Heart left ventricle (tissue), 16 donors: ENCODE measurements at regions not wholly inside any gene's neighbourhood (a gene's known extent, or its start where the extent isn't known, plus 50 kb on each side); places are given as distances from the start of the nearest gene placed in this dataset.

Source experiments
- ATAC-seq, 4 donors: fragments of 200-7000 bp; cut with Tn5 transposase; one replicate each; pipeline ENCODE4 v1.9.1; 2020 to 2022; ENCODE audit warnings: moderate library complexity in 4 of 4, mild to moderate bottlenecking in 3 of 4, moderate number of reproducible peaks in 1 of 4
- DNase-seq, 5 donors: peaks; one replicate each; pipeline ENCODE4 v3.0.0-alpha.2; 2020
- H3K27ac ChIP-seq, 12 donors: fragments of 200-600 bp; sonication (generic) in 4 of 12; one replicate each; pipeline versions ENCODE4 v1.5.0 to v1.8.0; 2016 to 2022; ENCODE audit warnings: mild to moderate bottlenecking in 2 of 12
- H3K27me3 ChIP-seq, 9 donors: fragments of 200-600 bp; sonication (generic) in 2 of 9; one replicate each; pipeline versions ENCODE4 v1.5.1 to v1.8.0; 2016 to 2022; ENCODE audit warnings: mild to moderate bottlenecking in 3 of 9
- H3K36me3 ChIP-seq, 9 donors: fragments of 200-600 bp; sonication (generic) in 2 of 9; one replicate each; pipeline versions ENCODE4 v1.5.0 to v1.8.0; 2018 to 2022; ENCODE audit warnings: mild to moderate bottlenecking in 2 of 9
- H3K4me1 ChIP-seq, 12 donors: fragments of 200-600 bp; sonication (generic) in 4 of 12; one replicate each; pipeline versions ENCODE4 v1.5.0 to v1.8.0; 2016 to 2022; ENCODE audit warnings: mild to moderate bottlenecking in 3 of 12
- H3K4me3 ChIP-seq, 12 donors: fragments of 200-600 bp; sonication (generic) in 4 of 12; one replicate each; pipeline versions ENCODE4 v1.5.0 to v1.8.0; 2017 to 2022; ENCODE audit warnings: mild to moderate bottlenecking in 9 of 12, moderate library complexity in 4 of 12
- H3K9me3 ChIP-seq, 12 donors: fragments of 200-600 bp; sonication (generic) in 4 of 12; one replicate each; pipeline versions ENCODE4 v1.5.0 to v1.8.0; 2016 to 2022; ENCODE audit warnings: mild to moderate bottlenecking in 1 of 12
- POLR2A ChIP-seq, 2 donors: fragments of 450-650 bp; IDR thresholded peaks; one replicate each; pipeline ENCODE4 v1.6.1; 2017; ENCODE audit warnings: antibody characterized with exemption in 2 of 2, mild to moderate bottlenecking in 2 of 2, moderate library complexity in 2 of 2
- WGBS, 4 donors: extraction: QIAGEN DNeasy Blood & Tissue Kit in 2 of 4; methylation state at CpG; one replicate each; pipeline versions ENCODE4 v1.1.5 to v1.1.7; 2013 to 2018; 5-methylcytosine and 5-hydroxymethylcytosine counted together
- intact Hi-C, 10 donors: fragments of 100-400 bp; cut with DNase I; formaldehyde crosslinking; loops; one replicate each; pipeline versions ENCODE4 v1.11.1 to v1.14.2; 2022
- TF ChIP-seq, protein P1 (sequence below), 12 donors: fragments of 200-600 bp; sonication (generic) in 4 of 12; IDR thresholded peaks; one replicate each; pipeline versions ENCODE4 v1.5.0 to v1.8.0; 2018 to 2022; ENCODE audit warnings: antibody characterized with exemption in 12 of 12, mild to moderate bottlenecking in 5 of 12
- donor health status: ischemic (EF 13 %, LVEDD 7.1; RV severe dilation, severe dysfunction).
- donor health status: healthy with polysubstance abuse.
- donor health status: DM: no; HTN: yes; CAD: no.
- donor health status: DM: no; HTN: no; CAD: no.
- donor health status: ischemic (EF 25% LVEDD 6.9; RV normal size, moderate dysfunction).
- donor health status: ischemic (EF 25% LVEDD 5.7; RV mildly dilated, moderate dysfunction).
- donor health status: healthy.
- donor health status: DM: yes; HTN: yes; CAD: no.
- donor health status: ischemic (EF 35%, LVEDD 5.7; RV mildly dilated, moderate dysfunction).
- donor health status: nonischemic (EF 11% LVEDD 7.7; RV severe dilation, severe dysfunction).
- donor health status: DM: yes; HTN: yes; CAD: no.
- donor health status: PGD.
- donor health status: ischemic (EF 29% LVEDD 5.4; RV normal size, mild dysfunction).
- donor health status: nonischemic (EF 23%, LVEDD 6.1; RV moderate dilation, normal function).

DNA sequence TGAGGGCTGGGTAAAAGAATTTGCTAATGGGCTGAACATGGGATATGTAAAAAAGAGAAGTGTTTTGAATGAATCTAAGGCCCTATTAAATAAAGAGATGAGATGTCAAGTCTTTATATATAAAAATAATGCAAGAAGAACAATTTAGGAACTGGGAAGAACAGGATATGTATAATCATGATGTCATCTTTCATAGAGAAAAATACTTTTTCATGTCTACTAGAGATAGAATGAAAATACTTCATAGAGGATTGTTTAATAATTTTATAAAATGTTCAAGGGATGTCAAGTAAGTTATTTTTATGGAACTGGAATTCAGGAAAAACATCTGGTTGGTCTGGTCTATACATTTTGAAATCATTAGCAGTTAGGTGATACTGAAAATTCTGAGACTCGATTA lies 799.0 kb upstream of the CTNND2 start:
- intact Hi-C loops, result no loop called here
- TF ChIP-seq, protein P1, sequence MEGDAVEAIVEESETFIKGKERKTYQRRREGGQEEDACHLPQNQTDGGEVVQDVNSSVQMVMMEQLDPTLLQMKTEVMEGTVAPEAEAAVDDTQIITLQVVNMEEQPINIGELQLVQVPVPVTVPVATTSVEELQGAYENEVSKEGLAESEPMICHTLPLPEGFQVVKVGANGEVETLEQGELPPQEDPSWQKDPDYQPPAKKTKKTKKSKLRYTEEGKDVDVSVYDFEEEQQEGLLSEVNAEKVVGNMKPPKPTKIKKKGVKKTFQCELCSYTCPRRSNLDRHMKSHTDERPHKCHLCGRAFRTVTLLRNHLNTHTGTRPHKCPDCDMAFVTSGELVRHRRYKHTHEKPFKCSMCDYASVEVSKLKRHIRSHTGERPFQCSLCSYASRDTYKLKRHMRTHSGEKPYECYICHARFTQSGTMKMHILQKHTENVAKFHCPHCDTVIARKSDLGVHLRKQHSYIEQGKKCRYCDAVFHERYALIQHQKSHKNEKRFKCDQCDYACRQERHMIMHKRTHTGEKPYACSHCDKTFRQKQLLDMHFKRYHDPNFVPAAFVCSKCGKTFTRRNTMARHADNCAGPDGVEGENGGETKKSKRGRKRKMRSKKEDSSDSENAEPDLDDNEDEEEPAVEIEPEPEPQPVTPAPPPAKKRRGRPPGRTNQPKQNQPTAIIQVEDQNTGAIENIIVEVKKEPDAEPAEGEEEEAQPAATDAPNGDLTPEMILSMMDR (IDR thresholded peaks at IDR 0.05), result no peak
- TF ChIP-seq POLR2A (IDR thresholded peaks at IDR 0.05), result no peak

DNA sequence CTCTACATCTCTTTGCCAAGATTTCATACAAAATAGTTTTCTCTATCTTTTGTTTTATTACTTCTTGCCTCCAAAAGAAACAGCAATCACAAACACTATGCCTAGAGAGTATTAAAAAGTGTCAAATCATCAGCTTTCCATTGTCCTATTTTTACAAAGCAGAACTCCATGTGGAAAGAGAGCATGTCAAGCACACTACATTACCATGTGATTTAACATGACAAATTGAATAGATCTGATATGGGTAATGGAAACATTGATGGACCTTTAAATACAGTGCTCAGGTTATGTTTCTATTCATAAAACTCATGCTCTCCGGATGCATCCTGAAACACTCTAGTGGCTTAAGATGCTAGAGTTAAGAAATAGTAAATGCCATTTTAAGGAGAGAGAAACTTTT lies 791.4 kb upstream of the CTNND2 start:
- intact Hi-C loops, result no loop called here
- no peak for DNase-seq
- TF ChIP-seq, protein P1 (IDR thresholded peaks at IDR 0.05), result no peak
- TF ChIP-seq POLR2A (IDR thresholded peaks at IDR 0.05), result no peak
- Histone ChIP-seq H3K27ac (no peak overlapping the region), H3K27me3 (no peaks in the 10 kb centered on the region), H3K4me1 (no peaks in the 10 kb centered on the region), H3K36me3 (no peaks in the 10 kb centered on the region), H3K9me3 (peaks cover 0 to 4% (median 0%) of the 10 kb centered on the region in 12 donors), H3K4me3 (no peak overlapping the region)
- no peak for ATAC-seq
- 83 to 93% (median 90%) methylated on average over 1 of the region's 1 CpG for WGBS, 4 donors

More for the DNA sequence above, 799.0 kb upstream of the CTNND2 start:
- Histone ChIP-seq H3K4me3 (no peak overlapping the region), H3K36me3 (no peaks in the 10 kb centered on the region), H3K9me3 (peaks cover 0 to 4% (median 0%) of the 10 kb centered on the region in 12 donors), H3K27me3 (no peaks in the 10 kb centered on the region), H3K4me1 (no peaks in the 10 kb centered on the region), H3K27ac (no peak overlapping the region)
- no peak for ATAC-seq
- no peak for DNase-seq
- 81 to 92% (median 89%) methylated on average over 1 of the region's 1 CpG for WGBS, 4 donors

DNA sequence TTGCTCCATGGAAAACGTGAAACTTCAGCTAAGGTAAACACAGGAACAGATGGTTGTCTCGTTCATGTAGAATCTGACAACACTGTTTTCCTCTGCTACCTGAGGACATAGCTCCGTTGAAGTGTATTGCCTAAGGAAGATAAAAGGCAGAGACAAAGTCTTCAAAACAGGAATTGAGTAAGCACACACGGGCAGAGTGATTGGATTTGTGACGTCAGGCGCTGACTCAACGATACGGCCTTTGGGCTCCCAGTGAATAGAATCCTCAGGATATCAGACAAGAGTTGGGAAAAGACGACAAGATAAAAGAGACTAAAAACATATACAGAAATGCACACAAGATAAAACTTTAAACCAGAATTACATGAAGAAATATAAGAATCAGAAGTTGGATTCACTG lies 787.1 kb upstream of the CTNND2 start:
- no peak for TF ChIP-seq POLR2A (IDR thresholded peaks at IDR 0.05)
- TF ChIP-seq, protein P1 (IDR thresholded peaks at IDR 0.05), result no peak
- H3K27ac ChIP-seq, result no peak overlapping the region
- H3K9me3 ChIP-seq, result peaks cover 0 to 3% (median 0%) of the 10 kb centered on the region in 12 donors
- ATAC-seq (no peak), DNase-seq (no peak)
- intact Hi-C loops, result no loop called here
- H3K36me3 ChIP-seq, result no peaks in the 10 kb centered on the region
- H3K4me1 ChIP-seq, result no peaks in the 10 kb centered on the region
- H3K4me3 ChIP-seq, result no peak overlapping the region
- 49 to 59% (median 55%) methylated on average over 9 of the region's 9 CpGs for WGBS, 4 donors
- H3K27me3 ChIP-seq, result no peaks in the 10 kb centered on the region

DNA sequence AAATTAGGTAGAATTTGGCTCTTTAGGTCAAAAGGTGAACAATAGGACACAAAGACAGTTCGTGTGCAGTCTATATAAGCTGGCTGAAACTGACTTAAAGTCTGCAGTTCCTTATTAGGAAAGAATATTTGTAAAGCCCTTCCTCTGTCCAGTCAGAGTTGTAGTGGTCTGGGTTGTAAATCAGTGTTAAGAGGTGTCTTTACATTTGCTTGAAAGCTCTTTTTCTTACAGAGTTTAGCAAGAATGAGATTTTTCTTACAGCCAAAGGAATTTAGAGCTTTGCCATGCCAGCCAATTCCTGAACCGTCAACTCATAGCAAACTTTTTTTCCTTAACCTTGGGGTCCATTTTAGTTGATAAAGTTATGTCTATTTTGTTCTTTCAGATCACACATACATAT lies 786.1 kb upstream of the CTNND2 start:
- intact Hi-C loops, result no loop called here
- Histone ChIP-seq H3K4me1 (no peaks in the 10 kb centered on the region), H3K27me3 (no peaks in the 10 kb centered on the region), H3K4me3 (no peak overlapping the region), H3K27ac (no peak overlapping the region), H3K9me3 (peaks cover 0 to 3% (median 0%) of the 10 kb centered on the region in 12 donors), H3K36me3 (no peaks in the 10 kb centered on the region)
- WGBS, 4 donors, result 54 to 67% (median 61%) methylated on average over 2 of the region's 2 CpGs
- no peak for TF ChIP-seq POLR2A (IDR thresholded peaks at IDR 0.05)
- TF ChIP-seq, protein P1 (IDR thresholded peaks at IDR 0.05), result no peak
- ATAC-seq (no peak), DNase-seq (no peak)
